ENCODE measurements at regions not wholly inside any gene's neighbourhood (a gene's known extent, or its start where the extent isn't known, plus 50 kb on each side); places are given as distances from the start of the nearest gene placed in this dataset.

GRCh38 chr5:68134669-68135313 lies 80.8 kb upstream of the PIK3R1 start:
- Mint-ChIP-seq H3K4me3 (no peak overlapping the region), H3K4me1 (no peaks in the 10 kb centered on the region), H3K9me3 (no peaks in the 10 kb centered on the region), H3K27ac (no peak overlapping the region), H3K27me3 (peaks cover 0 to 19% (median 0%) of the 10 kb centered on the region in 3 donors), H3K36me3 (no peaks in the 10 kb centered on the region)
- DNase-seq = no peak
- ATAC-seq (ENCODE audit: low read depth in 2 of 2) = no peak

- H3K4me3 Mint-ChIP-seq = no peak overlapping the region
- H3K27ac Mint-ChIP-seq = no peak overlapping the region
- H3K27me3 Mint-ChIP-seq = peaks cover 0 to 19% (median 0%) of the 10 kb centered on the region in 3 donors
- no peaks in the 10 kb centered on the region for H3K4me1 Mint-ChIP-seq
- ATAC-seq (ENCODE audit: low read depth in 2 of 2) (no peak), DNase-seq (no peak)
- no peaks in the 10 kb centered on the region for H3K9me3 Mint-ChIP-seq
- H3K36me3 Mint-ChIP-seq = no peaks in the 10 kb centered on the region
These were observed 81.4 kb upstream of the PIK3R1 start for GRCh38 chr5:68134033-68134668.

GRCh38 chr5:68130253-68130652 lies 85.3 kb upstream of the PIK3R1 start:
- H3K4me1 Mint-ChIP-seq = no peaks in the 10 kb centered on the region
- H3K36me3 Mint-ChIP-seq = no peaks in the 10 kb centered on the region
- H3K27me3 Mint-ChIP-seq = peaks cover 0 to 13% (median 0%) of the 10 kb centered on the region in 3 donors
- ATAC-seq (ENCODE audit: low read depth in 2 of 2) (no peak), DNase-seq (no peak)
- no peak overlapping the region for H3K27ac Mint-ChIP-seq
- H3K4me3 Mint-ChIP-seq = no peak overlapping the region
- peaks cover 0 to 2% (median 0%) of the 10 kb centered on the region in 7 donors for H3K9me3 Mint-ChIP-seq

GRCh38 chr5:68129364-68129763 lies 86.2 kb upstream of the PIK3R1 start:
- H3K36me3 Mint-ChIP-seq = no peaks in the 10 kb centered on the region
- ATAC-seq (ENCODE audit: low read depth in 2 of 2) (no peak), DNase-seq (no peak)
- no peak overlapping the region for H3K4me3 Mint-ChIP-seq
- H3K9me3 Mint-ChIP-seq = peaks cover 0 to 3% (median 0%) of the 10 kb centered on the region in 7 donors
- peaks cover 0 to 10% (median 0%) of the 10 kb centered on the region in 3 donors for H3K27me3 Mint-ChIP-seq
- no peaks in the 10 kb centered on the region for H3K4me1 Mint-ChIP-seq
- H3K27ac Mint-ChIP-seq = no peak overlapping the region

GRCh38 chr5:68126886-68127285 lies 88.7 kb upstream of the PIK3R1 start:
- Mint-ChIP-seq H3K4me1 (no peaks in the 10 kb centered on the region), H3K36me3 (no peaks in the 10 kb centered on the region), H3K4me3 (no peak overlapping the region), H3K27me3 (peaks cover 0 to 8% (median 0%) of the 10 kb centered on the region in 3 donors), H3K27ac (no peak overlapping the region), H3K9me3 (peaks cover 0 to 6% (median 0%) of the 10 kb centered on the region in 7 donors)
- ATAC-seq (ENCODE audit: low read depth in 2 of 2) (no peak), DNase-seq (no peak)

- no peak overlapping the region for H3K4me3 Mint-ChIP-seq
- no peaks in the 10 kb centered on the region for H3K27me3 Mint-ChIP-seq
- DNase-seq (no peak), ATAC-seq (ENCODE audit: low read depth in 2 of 2) (no peak)
- no peak overlapping the region for H3K27ac Mint-ChIP-seq
- H3K4me1 Mint-ChIP-seq = peaks cover 0 to 3% (median 0%) of the 10 kb centered on the region in 3 donors
- H3K36me3 Mint-ChIP-seq = no peaks in the 10 kb centered on the region
- H3K9me3 Mint-ChIP-seq = peaks cover 0 to 6% (median 0%) of the 10 kb centered on the region in 7 donors
These were observed 92.9 kb upstream of the PIK3R1 start for GRCh38 chr5:68122439-68123328.

- H3K27ac Mint-ChIP-seq = no peak overlapping the region
- DNase-seq (no peak), ATAC-seq (ENCODE audit: low read depth in 2 of 2) (no peak)
- H3K4me3 Mint-ChIP-seq = no peak overlapping the region
- no peaks in the 10 kb centered on the region for H3K36me3 Mint-ChIP-seq
- peaks cover 0 to 7% (median 2%) of the 10 kb centered on the region in 3 donors for H3K4me1 Mint-ChIP-seq
- H3K9me3 Mint-ChIP-seq = no peaks in the 10 kb centered on the region
- no peaks in the 10 kb centered on the region for H3K27me3 Mint-ChIP-seq
These were observed 98.6 kb upstream of the PIK3R1 start for GRCh38 chr5:68116868-68117411.

GRCh38 chr5:68116408-68116807 lies 99.1 kb upstream of the PIK3R1 start:
- H3K9me3 Mint-ChIP-seq = no peaks in the 10 kb centered on the region
- ATAC-seq (ENCODE audit: low read depth in 2 of 2) (no peak), DNase-seq (no peak)
- no peak overlapping the region for H3K27ac Mint-ChIP-seq
- H3K4me3 Mint-ChIP-seq = no peak overlapping the region
- H3K4me1 Mint-ChIP-seq = peaks cover 0 to 7% (median 2%) of the 10 kb centered on the region in 3 donors
- H3K36me3 Mint-ChIP-seq = no peaks in the 10 kb centered on the region
- H3K27me3 Mint-ChIP-seq = no peaks in the 10 kb centered on the region

- no peak for ATAC-seq (ENCODE audit: low read depth in 2 of 2)
- H3K9me3 Mint-ChIP-seq = no peaks in the 10 kb centered on the region
- no peak for DNase-seq
- H3K27me3 Mint-ChIP-seq = no peaks in the 10 kb centered on the region
- peaks cover 0 to 7% (median 2%) of the 10 kb centered on the region in 3 donors for H3K4me1 Mint-ChIP-seq
- H3K27ac Mint-ChIP-seq = no peak overlapping the region
- no peak overlapping the region for H3K4me3 Mint-ChIP-seq
- no peaks in the 10 kb centered on the region for H3K36me3 Mint-ChIP-seq
These were observed 100.0 kb upstream of the PIK3R1 start for GRCh38 chr5:68115584-68115983.

GRCh38 chr5:68114378-68115040 lies 101.0 kb upstream of the PIK3R1 start:
- H3K4me3 Mint-ChIP-seq = no peak overlapping the region
- DNase-seq (no peak), ATAC-seq (ENCODE audit: low read depth in 2 of 2) (no peak)
- H3K4me1 Mint-ChIP-seq = peaks cover 0 to 4% (median 2%) of the 10 kb centered on the region in 3 donors
- no peaks in the 10 kb centered on the region for H3K9me3 Mint-ChIP-seq
- H3K27me3 Mint-ChIP-seq = no peaks in the 10 kb centered on the region
- no peak overlapping the region for H3K27ac Mint-ChIP-seq
- H3K36me3 Mint-ChIP-seq = no peaks in the 10 kb centered on the region

GRCh38 chr5:68112658-68113057 lies 102.9 kb upstream of the PIK3R1 start:
- H3K9me3 Mint-ChIP-seq = no peaks in the 10 kb centered on the region
- no peaks in the 10 kb centered on the region for H3K36me3 Mint-ChIP-seq
- H3K27me3 Mint-ChIP-seq = no peaks in the 10 kb centered on the region
- no peak overlapping the region for H3K4me3 Mint-ChIP-seq
- no peak for ATAC-seq (ENCODE audit: low read depth in 2 of 2)
- peaks cover 0 to 4% (median 2%) of the 10 kb centered on the region in 3 donors for H3K4me1 Mint-ChIP-seq
- no peak for DNase-seq
- H3K27ac Mint-ChIP-seq = no peak overlapping the region

- no peak for ATAC-seq (ENCODE audit: low read depth in 2 of 2)
- peaks cover 0 to 6% (median 3%) of the 10 kb centered on the region in 7 donors for H3K9me3 Mint-ChIP-seq
- H3K27ac Mint-ChIP-seq = no peak overlapping the region
- H3K27me3 Mint-ChIP-seq = no peaks in the 10 kb centered on the region
- H3K36me3 Mint-ChIP-seq = no peaks in the 10 kb centered on the region
- peaks cover 0 to 4% (median 2%) of the 10 kb centered on the region in 3 donors for H3K4me1 Mint-ChIP-seq
- DNase-seq = no peak
- no peak overlapping the region for H3K4me3 Mint-ChIP-seq
These were observed 104.7 kb upstream of the PIK3R1 start for GRCh38 chr5:68110894-68111293.

GRCh38 chr5:68110264-68110663 lies 105.3 kb upstream of the PIK3R1 start:
- DNase-seq = no peak
- no peak overlapping the region for H3K4me3 Mint-ChIP-seq

More at GRCh38 chr5:68110264-68110663, 105.3 kb upstream of the PIK3R1 start:
- Mint-ChIP-seq H3K4me1 (peaks cover 0 to 4% (median 2%) of the 10 kb centered on the region in 3 donors), H3K36me3 (no peaks in the 10 kb centered on the region), H3K27ac (no peak overlapping the region), H3K27me3 (no peaks in the 10 kb centered on the region), H3K9me3 (peaks cover 0 to 6% (median 3%) of the 10 kb centered on the region in 7 donors)
- no peak for ATAC-seq (ENCODE audit: low read depth in 2 of 2)

Measured in naive B cell (primary cell).